ENCODE measurements at regions not wholly inside any gene's neighbourhood (a gene's known extent, or its start where the extent isn't known, plus 50 kb on each side); places are given as distances from the start of the nearest gene placed in this dataset.

- no peak overlapping the region for H3K27ac ChIP-seq
- TF ChIP-seq ZFX (IDR thresholded peaks at IDR 0.05), result no peak
Observed at GRCh38 chr2:151063271-151063670, 198.4 kb downstream of the RBM43 start.

DNA sequence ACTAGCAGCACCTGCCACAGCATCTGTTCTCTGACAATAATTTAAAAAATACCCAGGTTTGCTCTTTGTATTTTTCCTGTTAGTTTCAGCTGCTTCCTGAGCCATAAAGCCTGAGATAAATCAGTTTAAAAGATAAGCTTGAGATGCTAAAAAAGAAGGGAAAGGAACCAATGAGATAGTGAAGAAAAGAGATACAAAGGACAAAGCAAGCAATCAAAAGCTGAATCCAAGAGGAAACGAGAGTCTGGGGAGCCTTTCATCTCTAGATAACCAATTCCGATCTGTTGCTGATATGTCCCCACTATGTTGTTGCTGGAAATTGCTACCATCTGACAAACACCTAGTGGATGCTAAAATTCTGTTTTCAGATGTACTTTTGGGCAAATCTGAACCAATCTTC, 201.4 kb downstream of the RBM43 start:
- TF ChIP-seq CTCF (conservative IDR thresholded peaks at IDR 0.05), result no peak
- no peak for TF ChIP-seq ZFX (IDR thresholded peaks at IDR 0.05)
- no peak overlapping the region for H3K27ac ChIP-seq

- TF ChIP-seq ZFX (IDR thresholded peaks at IDR 0.05) (no peak), CTCF (conservative IDR thresholded peaks at IDR 0.05) (no peak)
Observed at GRCh38 chr2:151056870-151057269, 204.8 kb downstream of the RBM43 start.

GRCh38 chr2:151053661-151053990, 208.0 kb downstream of the RBM43 start:
- H3K27ac ChIP-seq, result no peak overlapping the region
- TF ChIP-seq ZFX (IDR thresholded peaks at IDR 0.05) (no peak), CTCF (conservative IDR thresholded peaks at IDR 0.05) (no peak)

More at GRCh38 chr2:151056870-151057269, 204.8 kb downstream of the RBM43 start:
- H3K27ac ChIP-seq, result no peak overlapping the region

GRCh38 chr2:151052850-151053660, 208.6 kb downstream of the RBM43 start:
- no peak for TF ChIP-seq ZFX (IDR thresholded peaks at IDR 0.05)
- no peak for TF ChIP-seq CTCF (conservative IDR thresholded peaks at IDR 0.05)
- H3K27ac ChIP-seq, result no peak overlapping the region

GRCh38 chr2:151051574-151052220, 210.0 kb downstream of the RBM43 start:
- no peak overlapping the region for H3K27ac ChIP-seq
- TF ChIP-seq CTCF (conservative IDR thresholded peaks at IDR 0.05) (peak; percentile 85), ZFX (IDR thresholded peaks at IDR 0.05) (no peak)

DNA sequence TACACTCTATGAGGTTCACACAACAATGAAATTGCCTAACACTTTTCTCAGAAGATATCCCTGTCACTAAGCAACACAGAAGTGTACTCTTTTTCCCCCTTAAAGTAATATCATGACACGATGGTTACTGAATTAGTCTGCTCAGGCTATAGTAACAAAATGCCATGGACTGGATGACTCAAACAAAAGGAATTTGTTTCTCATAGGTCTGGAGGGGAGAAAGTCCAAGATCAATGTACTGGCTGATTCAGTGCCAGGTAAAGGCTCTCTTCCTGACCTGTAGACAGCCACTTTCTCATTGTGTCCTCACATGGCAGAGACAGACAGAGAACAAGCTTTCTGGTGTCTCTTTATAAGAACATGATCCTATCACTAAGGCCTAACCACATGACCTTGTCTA, 211.9 kb downstream of the RBM43 start:
- TF ChIP-seq CTCF (conservative IDR thresholded peaks at IDR 0.05), result no peak
- TF ChIP-seq ZFX (IDR thresholded peaks at IDR 0.05), result no peak
- no peak overlapping the region for H3K27ac ChIP-seq
